Stimulated activated memory B cell treated with anti-CD40 and anti-IgM and Interleukin-4, amounts not matched to agents 10 μg/mL and 1 μg/mL and 100 μg/mL, for 72 hours (primary cell): ENCODE measurements at regions not wholly inside any gene's neighbourhood (a gene's known extent, or its start where the extent isn't known, plus 50 kb on each side); places are given as distances from the start of the nearest gene placed in this dataset.
"Not testable (repeated sequence)": the region's sequence is repeated elsewhere in the genome, so short reads cannot be mapped to it uniquely, and the experiment has no call there.

Experiments used
- ATAC-seq: fragments of 150-1000 bp; cut with Tn5 transposase; 2 replicates; pipeline ENCODE4 v1.10.0; 2021
- H3K27ac Mint-ChIP-seq: one replicate; pipeline ENCODE4 v1.8.0; 2022; ENCODE audit warnings: mild to moderate bottlenecking, mixed read lengths
- H3K27me3 Mint-ChIP-seq: one replicate; pipeline ENCODE4 v1.8.0; 2022; ENCODE audit warnings: mixed read lengths
- H3K36me3 Mint-ChIP-seq: one replicate; pipeline ENCODE4 v1.8.0; 2022; ENCODE audit warnings: mixed read lengths
- H3K4me1 Mint-ChIP-seq: one replicate; pipeline ENCODE4 v1.8.0; 2022; ENCODE audit warnings: mixed read lengths
- H3K4me3 Mint-ChIP-seq: one replicate; pipeline ENCODE4 v1.8.0; 2022; ENCODE audit warnings: mild to moderate bottlenecking, moderate library complexity, mixed read lengths
- H3K9me3 Mint-ChIP-seq: one replicate; pipeline ENCODE4 v1.8.0; 2022; ENCODE audit warnings: mixed read lengths

DNA sequence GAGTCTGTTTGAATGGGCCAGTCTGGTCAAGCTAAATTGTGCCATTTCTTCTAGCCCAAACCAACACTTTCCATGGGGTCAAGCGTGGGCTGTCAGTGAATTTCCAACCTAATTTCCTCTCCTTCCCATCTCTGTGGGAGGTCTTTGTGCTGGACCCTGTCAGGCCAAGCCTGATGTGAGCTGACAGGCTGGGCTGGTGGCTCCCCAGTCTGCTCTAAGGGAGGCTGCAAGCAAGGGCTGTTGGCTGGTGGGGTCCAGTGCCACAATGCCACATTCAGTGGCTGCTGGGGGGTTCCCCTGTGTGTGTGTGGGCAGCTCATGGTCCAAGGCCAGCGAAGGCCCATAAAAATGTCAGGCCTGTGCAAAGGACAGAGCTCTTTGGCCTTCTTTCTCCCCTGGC, 216.1 kb downstream of the OPA1 start:
- no peak overlapping the region for H3K27ac Mint-ChIP-seq
- no peak for ATAC-seq
- no peaks in the 10 kb centered on the region for H3K36me3 Mint-ChIP-seq
- H3K9me3 Mint-ChIP-seq = no peaks in the 10 kb centered on the region
- no peak overlapping the region for H3K4me3 Mint-ChIP-seq
- no peaks in the 10 kb centered on the region for H3K4me1 Mint-ChIP-seq
- no peaks in the 10 kb centered on the region for H3K27me3 Mint-ChIP-seq

DNA sequence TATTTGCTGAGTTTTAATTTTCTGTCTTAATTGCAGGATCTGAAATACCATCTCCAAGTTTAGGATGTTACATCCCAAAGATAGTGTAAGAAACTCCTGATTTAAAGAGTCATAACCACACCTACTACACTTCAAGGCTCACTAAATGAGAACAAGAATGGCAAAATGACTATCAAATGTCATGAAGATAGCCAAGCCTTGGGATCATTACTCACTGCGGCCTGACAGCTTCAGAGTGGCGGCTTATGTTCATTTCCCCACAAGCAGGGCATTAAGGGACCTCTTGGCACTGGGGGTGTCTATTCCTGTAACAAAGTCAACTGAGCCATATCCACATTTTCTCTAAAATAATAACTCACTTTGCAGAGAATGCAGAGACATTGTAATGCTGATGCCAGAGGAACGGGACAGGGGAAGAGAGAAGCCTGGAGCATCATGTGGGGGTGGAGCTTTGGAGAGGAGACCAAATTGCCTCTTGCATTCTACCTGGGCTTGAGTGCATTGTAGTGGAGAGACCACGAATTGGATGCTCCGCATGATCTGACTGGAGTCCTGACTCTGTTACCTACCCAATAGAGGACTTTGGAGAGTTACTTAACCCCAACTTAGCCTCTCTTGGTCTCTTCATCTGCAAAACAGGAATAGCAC, 219.2 kb downstream of the OPA1 start:
- no peak for ATAC-seq
- Mint-ChIP-seq H3K4me3 (no peak overlapping the region), H3K36me3 (no peaks in the 10 kb centered on the region), H3K4me1 (no peaks in the 10 kb centered on the region), H3K27me3 (no peaks in the 10 kb centered on the region), H3K27ac (no peak overlapping the region), H3K9me3 (no peaks in the 10 kb centered on the region)

DNA sequence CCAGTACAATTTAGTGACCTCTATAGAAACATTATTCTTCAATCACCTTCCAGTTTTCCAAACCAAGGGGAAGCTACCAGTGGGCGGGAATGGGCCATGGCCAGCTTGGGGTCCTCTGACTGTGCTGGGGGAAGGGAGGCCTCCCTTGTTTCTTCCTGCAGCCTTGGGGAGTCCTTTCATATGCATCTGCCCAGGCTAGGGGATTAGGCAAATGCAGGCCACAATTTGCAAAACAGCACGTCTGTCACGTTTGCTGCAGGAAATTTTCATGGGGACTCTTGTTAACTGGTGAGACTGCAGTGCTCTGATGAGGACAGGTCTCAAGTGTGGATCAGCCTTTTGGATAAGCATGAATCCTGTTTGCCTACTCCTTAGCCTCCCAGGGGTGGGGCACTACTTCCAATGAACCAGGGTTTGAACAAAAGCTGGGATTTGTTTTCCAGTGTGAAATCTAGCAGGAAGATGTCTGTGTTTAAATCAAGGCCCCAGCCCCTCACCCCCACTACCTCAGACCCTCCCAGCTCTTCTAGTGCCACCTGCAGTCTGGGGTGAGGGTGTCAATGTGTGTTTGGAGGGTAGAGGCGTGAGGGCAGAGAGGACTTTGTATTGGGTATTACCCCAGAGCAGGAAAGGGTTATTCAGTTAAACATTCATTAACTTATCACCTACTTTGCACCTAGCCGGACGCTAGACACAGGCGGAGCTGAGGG, 219.9 kb downstream of the OPA1 start:
- Mint-ChIP-seq H3K27me3 (no peaks in the 10 kb centered on the region), H3K36me3 (no peaks in the 10 kb centered on the region), H3K4me3 (no peak overlapping the region), H3K27ac (no peak overlapping the region), H3K9me3 (no peaks in the 10 kb centered on the region), H3K4me1 (no peaks in the 10 kb centered on the region)
- ATAC-seq = no peak

DNA sequence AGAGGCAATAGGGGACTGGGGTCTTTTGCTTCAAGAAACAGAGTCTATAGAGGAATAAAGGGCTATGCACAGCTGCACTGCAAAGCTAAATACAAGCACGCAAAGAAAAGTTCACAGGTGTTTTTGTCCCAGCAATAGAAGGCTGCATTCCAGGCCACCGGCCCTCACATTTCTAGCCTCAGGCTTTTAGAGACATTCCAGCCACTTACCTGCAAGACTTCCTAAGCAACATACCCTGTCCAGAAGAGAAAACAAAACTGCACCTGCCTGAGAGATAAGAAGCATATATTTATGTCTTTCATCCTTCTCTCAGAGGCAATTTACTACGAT, 220.5 kb downstream of the OPA1 start:
- ATAC-seq = no peak

GRCh38 chr3:193814166-193814892, 221.3 kb downstream of the OPA1 start:
- H3K4me3 Mint-ChIP-seq = no peak overlapping the region
- H3K27ac Mint-ChIP-seq = no peak overlapping the region
- no peak for ATAC-seq
- H3K9me3 Mint-ChIP-seq = no peaks in the 10 kb centered on the region
- no peaks in the 10 kb centered on the region for H3K27me3 Mint-ChIP-seq
- no peaks in the 10 kb centered on the region for H3K36me3 Mint-ChIP-seq
- H3K4me1 Mint-ChIP-seq = no peaks in the 10 kb centered on the region

More for the DNA sequence above, 220.5 kb downstream of the OPA1 start:
- H3K9me3 Mint-ChIP-seq = no peaks in the 10 kb centered on the region
- H3K36me3 Mint-ChIP-seq = no peaks in the 10 kb centered on the region
- no peak overlapping the region for H3K4me3 Mint-ChIP-seq
- H3K4me1 Mint-ChIP-seq = no peaks in the 10 kb centered on the region
- H3K27ac Mint-ChIP-seq = no peak overlapping the region
- H3K27me3 Mint-ChIP-seq = no peaks in the 10 kb centered on the region

DNA sequence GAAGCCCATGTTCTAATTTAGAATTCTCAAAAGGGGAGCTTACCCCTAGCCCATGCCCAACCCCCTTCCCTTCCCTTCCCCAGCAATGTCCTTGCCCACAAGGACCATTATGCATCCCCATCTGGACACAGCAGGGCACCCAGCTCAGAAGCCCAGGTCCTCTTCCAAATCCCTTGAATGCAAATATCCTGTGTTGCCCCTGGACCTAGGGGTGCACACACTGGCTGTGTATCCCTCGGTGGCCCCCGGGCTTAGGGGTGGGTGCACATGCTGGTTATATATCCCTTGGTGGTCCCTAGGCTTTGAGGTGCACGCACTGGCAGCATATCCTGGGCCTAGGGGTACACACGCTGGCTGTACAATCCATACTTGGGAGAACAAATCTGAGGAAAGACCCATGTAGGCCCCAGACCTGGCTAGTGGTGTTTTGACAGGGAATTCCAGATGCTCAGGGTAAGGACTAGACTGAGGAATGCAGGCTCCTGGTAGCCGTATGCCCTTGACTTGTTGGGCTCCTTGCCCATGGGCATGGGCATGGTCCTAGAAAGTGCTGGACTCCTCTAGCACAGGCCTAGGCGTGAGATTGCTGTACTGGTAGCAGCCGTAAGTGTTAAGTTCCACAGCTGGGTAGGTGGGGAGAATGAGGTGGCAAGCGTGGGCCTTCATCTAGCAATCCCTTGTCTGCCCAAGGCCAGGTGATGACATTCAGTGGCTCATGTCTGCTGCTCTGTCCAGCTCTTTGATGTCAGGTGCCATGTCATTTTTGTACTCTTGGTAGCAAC, 222.4 kb downstream of the OPA1 start:
- ATAC-seq = no peak
- no peak overlapping the region for H3K27ac Mint-ChIP-seq
- H3K36me3 Mint-ChIP-seq = no peaks in the 10 kb centered on the region
- no peaks in the 10 kb centered on the region for H3K27me3 Mint-ChIP-seq
- H3K4me1 Mint-ChIP-seq = no peaks in the 10 kb centered on the region
- no peaks in the 10 kb centered on the region for H3K9me3 Mint-ChIP-seq
- H3K4me3 Mint-ChIP-seq = no peak overlapping the region

GRCh38 chr3:193816028-193816395, 223.0 kb downstream of the OPA1 start:
- Mint-ChIP-seq H3K36me3 (no peaks in the 10 kb centered on the region), H3K4me3 (no peak overlapping the region)

DNA sequence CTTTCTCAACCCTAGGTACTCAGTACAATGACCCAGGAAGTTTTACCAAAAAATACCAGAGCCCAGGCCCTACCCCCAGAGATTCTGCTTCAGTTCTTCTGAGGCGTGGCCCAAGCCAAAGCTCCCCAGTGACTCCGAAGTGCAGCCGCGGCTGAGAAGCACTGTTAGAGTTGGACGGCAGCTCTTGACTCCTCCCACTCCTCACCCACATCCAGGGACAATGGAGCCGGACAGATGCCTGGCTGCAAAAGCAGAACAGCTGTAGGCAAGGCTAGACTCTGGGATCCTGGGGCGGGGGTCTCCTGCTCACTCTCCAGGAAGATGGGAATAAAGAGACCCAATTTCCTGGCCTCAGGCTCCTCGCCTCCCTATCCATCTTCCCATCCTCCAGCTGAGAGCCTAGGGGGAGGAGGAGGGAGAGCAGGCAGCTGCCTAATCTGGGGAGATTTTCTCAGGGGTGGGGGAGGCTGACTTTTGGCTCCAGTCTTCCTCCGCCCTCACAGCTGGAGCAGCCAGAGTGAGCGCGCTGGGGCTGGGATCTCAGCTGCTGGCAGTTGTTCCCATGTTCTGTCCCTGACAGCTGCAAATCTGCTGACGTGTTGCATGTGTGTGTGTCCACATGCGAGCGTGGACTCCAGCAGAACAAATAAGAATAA, 223.8 kb downstream of the OPA1 start:
- H3K4me1 Mint-ChIP-seq = peaks cover 6% of the 10 kb centered on the region
- H3K4me3 Mint-ChIP-seq = no peak overlapping the region
- no peaks in the 10 kb centered on the region for H3K9me3 Mint-ChIP-seq
- no peaks in the 10 kb centered on the region for H3K36me3 Mint-ChIP-seq
- no peak overlapping the region for H3K27ac Mint-ChIP-seq
- H3K27me3 Mint-ChIP-seq = no peaks in the 10 kb centered on the region
- ATAC-seq = no peak

More at GRCh38 chr3:193816028-193816395, 223.0 kb downstream of the OPA1 start:
- H3K4me1 Mint-ChIP-seq = peaks cover 2% of the 10 kb centered on the region
- ATAC-seq = no peak
- H3K9me3 Mint-ChIP-seq = no peaks in the 10 kb centered on the region
- no peaks in the 10 kb centered on the region for H3K27me3 Mint-ChIP-seq
- no peak overlapping the region for H3K27ac Mint-ChIP-seq

GRCh38 chr3:193819117-193820010, 226.4 kb downstream of the OPA1 start:
- no peak for ATAC-seq
- no peaks in the 10 kb centered on the region for H3K36me3 Mint-ChIP-seq

DNA sequence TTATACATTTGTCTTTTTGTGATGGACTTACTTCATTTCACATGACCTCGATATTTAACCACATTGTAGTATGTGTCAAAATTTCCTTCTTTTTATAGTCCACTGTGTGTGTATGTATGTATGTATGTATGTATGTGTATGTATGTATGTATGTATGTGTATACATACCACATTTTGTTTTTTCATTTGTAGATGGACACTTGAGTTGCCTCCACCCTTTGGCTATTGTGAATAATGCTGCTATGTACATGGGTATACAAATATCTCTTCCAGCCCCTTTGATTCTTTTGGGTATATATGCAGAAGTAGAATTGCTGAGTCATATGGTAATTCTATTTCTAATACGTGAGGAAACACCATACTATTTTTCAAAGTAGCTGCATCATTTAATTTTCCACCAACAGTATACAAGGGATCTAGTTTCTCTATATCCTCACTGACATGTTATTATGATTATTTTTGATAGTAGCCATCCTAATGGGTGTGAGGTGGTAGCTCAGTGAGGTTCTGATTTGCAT, 228.2 kb downstream of the OPA1 start:
- Mint-ChIP-seq H3K27me3 (no peaks in the 10 kb centered on the region), H3K9me3 (no peaks in the 10 kb centered on the region), H3K4me1 (peaks cover 6% of the 10 kb centered on the region), H3K4me3 (no peak overlapping the region), H3K27ac (no peak overlapping the region), H3K36me3 (no peaks in the 10 kb centered on the region)
- ATAC-seq = no peak

More at GRCh38 chr3:193819117-193820010, 226.4 kb downstream of the OPA1 start:
- no peaks in the 10 kb centered on the region for H3K27me3 Mint-ChIP-seq
- H3K4me1 Mint-ChIP-seq = peaks cover 6% of the 10 kb centered on the region
- no peak overlapping the region for H3K4me3 Mint-ChIP-seq
- H3K27ac Mint-ChIP-seq = no peak overlapping the region
- no peaks in the 10 kb centered on the region for H3K9me3 Mint-ChIP-seq

- no peaks in the 10 kb centered on the region for H3K9me3 Mint-ChIP-seq
- ATAC-seq = no peak
- no peaks in the 10 kb centered on the region for H3K27me3 Mint-ChIP-seq
- H3K4me1 Mint-ChIP-seq = peaks cover 15% of the 10 kb centered on the region
- no peaks in the 10 kb centered on the region for H3K36me3 Mint-ChIP-seq
- H3K4me3 Mint-ChIP-seq = no peak overlapping the region
- H3K27ac Mint-ChIP-seq = no peak overlapping the region
Observed at GRCh38 chr3:193822492-193823212, 229.6 kb downstream of the OPA1 start.

DNA sequence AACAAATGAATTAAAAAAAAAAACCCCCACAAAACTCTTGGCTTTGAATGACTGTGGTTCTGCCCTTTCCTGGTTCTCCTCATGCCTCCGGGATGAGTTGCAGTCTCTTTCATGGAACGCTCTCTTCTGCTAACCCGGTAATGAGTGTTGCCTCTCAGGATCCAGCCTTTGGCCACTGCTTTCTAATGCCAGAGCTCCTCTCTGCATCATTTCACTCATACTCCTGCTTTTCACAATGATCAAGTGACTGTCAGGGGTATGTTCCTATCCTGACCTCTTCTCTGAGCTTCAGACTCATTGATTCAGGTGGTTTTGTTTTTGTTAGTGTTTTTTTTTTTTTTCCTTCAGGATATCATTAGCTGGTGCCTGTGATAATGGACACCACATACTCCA, 230.2 kb downstream of the OPA1 start:
- H3K4me1 Mint-ChIP-seq = peaks cover 15% of the 10 kb centered on the region
- ATAC-seq, H3K4me3 Mint-ChIP-seq, H3K9me3 Mint-ChIP-seq, H3K27me3 Mint-ChIP-seq, H3K27ac Mint-ChIP-seq, H3K36me3 Mint-ChIP-seq: not testable (repeated sequence)

DNA sequence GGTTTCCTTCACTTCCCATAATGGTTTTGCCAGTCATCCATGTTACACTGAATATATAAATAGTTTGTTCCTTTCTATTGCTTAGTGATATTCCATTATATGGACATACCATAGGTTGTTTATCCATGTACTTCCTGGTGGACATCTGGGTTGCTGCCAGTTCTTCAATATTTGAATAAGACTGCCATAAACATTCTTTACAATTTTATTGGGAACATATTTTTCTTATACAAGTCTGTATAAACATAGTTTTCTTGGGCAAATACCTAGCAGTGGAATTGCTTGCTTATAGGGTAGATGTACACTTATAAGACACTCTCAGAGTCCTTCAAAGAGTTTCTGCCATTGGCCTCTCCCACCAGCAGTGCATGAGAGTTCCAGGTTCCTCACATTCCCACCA, 231.4 kb downstream of the OPA1 start:
- Mint-ChIP-seq H3K36me3 (no peaks in the 10 kb centered on the region), H3K4me1 (peaks cover 15% of the 10 kb centered on the region), H3K27ac (no peak overlapping the region), H3K27me3 (no peaks in the 10 kb centered on the region), H3K9me3 (no peaks in the 10 kb centered on the region), H3K4me3 (no peak overlapping the region)
- ATAC-seq = no peak
